ENCODE measurements at regions not wholly inside any gene's neighbourhood (a gene's known extent, or its start where the extent isn't known, plus 50 kb on each side); places are given as distances from the start of the nearest gene placed in this dataset.

DNA sequence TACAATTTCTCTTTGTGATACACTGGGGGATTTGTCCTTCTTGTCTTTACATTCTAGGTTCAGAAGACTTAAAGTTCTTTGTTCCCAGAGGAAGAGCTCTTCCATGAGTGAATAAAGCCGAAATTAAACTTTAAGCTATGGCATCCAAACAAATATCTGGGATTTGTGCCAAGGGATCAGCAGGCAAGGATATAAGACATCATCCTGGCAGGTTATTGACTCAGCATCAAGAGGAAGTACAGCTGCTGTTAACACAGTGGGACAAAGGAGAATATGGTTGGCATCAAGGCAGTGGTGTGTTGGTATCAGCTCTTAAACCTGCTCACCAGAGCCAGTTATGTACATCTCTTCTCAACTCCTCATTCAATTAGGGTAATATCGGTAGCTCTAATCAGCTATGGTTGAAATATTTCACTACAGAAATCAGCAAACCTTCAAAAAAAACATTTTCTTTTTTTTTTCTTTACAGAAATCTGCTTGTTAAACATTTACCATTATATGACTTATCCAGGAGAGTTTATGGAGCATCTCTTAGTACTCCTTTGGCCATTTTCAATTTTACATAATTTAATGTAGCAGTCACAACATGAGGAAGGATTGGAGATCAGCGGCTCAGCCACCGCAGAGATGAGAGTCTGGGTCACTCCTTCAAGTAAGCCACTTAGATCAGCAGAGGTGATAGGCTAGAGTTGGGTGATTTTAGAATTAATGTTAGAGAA, 1198.6 kb upstream of the EPHA6 start:
- TF ChIP-seq, protein P1, sequence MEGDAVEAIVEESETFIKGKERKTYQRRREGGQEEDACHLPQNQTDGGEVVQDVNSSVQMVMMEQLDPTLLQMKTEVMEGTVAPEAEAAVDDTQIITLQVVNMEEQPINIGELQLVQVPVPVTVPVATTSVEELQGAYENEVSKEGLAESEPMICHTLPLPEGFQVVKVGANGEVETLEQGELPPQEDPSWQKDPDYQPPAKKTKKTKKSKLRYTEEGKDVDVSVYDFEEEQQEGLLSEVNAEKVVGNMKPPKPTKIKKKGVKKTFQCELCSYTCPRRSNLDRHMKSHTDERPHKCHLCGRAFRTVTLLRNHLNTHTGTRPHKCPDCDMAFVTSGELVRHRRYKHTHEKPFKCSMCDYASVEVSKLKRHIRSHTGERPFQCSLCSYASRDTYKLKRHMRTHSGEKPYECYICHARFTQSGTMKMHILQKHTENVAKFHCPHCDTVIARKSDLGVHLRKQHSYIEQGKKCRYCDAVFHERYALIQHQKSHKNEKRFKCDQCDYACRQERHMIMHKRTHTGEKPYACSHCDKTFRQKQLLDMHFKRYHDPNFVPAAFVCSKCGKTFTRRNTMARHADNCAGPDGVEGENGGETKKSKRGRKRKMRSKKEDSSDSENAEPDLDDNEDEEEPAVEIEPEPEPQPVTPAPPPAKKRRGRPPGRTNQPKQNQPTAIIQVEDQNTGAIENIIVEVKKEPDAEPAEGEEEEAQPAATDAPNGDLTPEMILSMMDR (IDR thresholded peaks at IDR 0.05; ENCODE audit: low read depth, low read length) = no peak
- TF ChIP-seq EZH2phosphoT487 (IDR thresholded peaks at IDR 0.05; ENCODE audit: low read depth) = no peak
